Dedifferentiated amniotic fluid mesenchymal stem cell (primary cell): ENCODE measurements at regions not wholly inside any gene's neighbourhood (a gene's known extent, or its start where the extent isn't known, plus 50 kb on each side); places are given as distances from the start of the nearest gene placed in this dataset.

ENCODE experiments used
- DNase-seq: peaks from one replicate; pipeline ENCODE4 v3.0.0-alpha.2; 2016; ENCODE audit errors: extremely low spot score

DNA sequence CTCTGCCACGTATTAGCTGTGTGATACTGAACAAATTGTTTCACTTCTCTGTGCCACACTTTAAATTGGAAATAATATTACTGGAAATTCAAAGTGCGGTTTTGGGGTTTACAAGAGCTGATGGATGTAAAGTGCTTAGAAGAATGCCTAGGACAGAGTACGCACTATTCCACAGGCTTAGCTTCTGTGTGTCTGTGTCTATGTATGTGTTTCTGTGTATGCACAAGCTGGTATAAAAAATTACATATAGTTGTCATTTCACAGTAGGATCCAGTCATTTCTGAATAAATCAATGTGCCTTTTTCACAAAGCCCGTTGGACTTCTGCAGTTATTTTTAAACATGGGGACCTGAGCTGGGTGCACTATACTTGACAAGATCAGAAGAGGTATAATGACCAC, 370.4 kb downstream of the TUSC7 start:
- no peak for DNase-seq

DNA sequence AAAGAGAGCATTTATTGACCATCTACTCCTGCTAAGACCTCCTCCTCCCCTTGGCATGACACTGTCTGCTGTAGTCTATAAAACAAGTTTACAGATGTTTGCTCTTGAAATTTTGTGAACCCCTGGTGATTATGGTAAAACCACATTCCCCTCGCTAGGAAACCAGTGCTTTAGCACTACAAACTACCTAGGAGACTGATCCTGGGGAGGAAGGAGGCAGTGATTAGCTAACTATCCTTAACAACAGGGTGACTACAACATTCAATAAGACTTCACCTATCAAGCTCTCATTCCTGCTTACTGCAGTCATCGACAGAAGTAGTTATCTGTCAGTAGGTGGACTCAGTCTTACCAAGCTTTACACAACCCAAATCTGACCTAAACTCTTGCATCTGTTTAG, 371.3 kb downstream of the TUSC7 start:
- DNase-seq: no peak

GRCh38 chr3:117084277-117084676, 374.7 kb downstream of the TUSC7 start:
- no peak for DNase-seq

- DNase-seq: no peak
Measured at GRCh38 chr3:117084739-117085270, 375.2 kb downstream of the TUSC7 start.

DNA sequence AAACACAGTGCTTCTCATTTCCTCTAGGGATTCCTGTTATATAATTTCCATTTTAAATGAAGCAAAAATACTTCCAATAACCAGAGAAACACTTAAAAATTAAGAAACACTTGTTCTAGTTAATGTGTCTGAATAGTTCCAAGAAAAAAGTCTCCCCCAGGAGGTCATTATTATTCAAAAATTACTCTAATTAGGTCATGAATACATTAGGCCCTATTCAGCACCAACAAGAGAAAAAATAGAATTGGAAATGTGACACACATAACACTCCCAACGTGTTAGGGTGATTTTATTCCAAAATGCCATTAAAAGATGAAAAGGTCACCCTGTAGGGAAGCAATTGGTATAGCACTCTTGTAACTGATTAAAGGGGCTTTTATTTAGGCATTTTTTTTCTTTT, 382.1 kb downstream of the TUSC7 start:
- DNase-seq: no peak

DNA sequence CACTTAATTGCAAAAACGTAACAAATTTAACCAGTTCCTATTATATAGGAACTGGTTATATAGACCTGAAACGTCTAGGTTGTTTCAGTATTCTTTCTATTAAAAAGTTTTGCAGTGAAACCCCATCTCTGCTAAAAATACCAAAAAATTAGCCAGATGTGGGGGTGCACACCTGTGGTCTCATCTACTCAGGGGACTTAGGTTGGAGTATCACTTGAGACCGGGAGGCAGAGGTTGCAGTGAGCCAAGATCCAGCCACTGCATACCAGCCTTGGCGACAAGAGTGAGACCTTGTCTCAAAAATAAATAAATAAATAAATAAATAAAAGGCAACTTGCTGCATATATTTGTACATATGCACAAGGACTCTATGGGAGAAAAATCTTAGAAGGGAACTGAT, 387.0 kb downstream of the TUSC7 start:
- DNase-seq: no peak

DNA sequence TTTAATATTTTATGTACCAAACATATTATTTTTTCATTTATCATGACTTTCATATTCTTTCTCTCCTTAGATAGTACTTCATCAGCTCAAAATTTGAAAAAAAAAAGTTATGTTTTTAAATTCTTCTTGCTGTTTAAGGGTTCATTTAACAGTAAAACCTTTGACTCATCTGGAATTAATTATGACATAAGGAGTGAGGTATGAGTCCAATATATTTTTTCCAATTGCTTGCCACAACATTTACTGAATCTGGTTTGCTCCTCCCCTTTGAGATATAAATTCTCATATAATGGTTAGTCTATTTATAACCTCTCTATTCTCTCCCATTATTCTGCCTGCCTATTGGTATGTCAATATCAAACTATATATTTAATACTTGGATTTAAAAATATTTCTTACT, 387.8 kb downstream of the TUSC7 start:
- no peak for DNase-seq

GRCh38 chr3:117101697-117102096, 392.1 kb downstream of the TUSC7 start:
- no peak for DNase-seq

DNA sequence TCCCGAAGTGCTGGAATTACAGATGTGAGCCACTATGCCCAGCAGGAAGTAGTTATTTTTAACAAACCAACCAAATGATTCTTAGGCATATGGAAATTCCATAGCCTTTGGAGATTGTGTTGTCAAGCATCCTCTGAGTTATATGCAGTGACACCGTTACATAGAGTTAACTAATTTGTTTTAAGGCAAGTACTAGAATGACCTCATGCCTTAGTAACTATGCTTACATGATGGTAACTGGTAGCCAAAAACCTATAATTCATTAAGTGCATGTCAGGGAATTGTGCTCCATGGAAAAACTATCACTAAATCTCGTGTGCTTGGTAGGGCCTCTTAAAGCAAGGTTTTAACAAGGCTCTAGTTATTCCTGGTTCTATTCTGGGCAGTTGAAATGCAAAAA, 392.8 kb downstream of the TUSC7 start:
- DNase-seq: no peak

GRCh38 chr3:117103675-117104074, 394.1 kb downstream of the TUSC7 start:
- DNase-seq: no peak

- DNase-seq: no peak
Measured at GRCh38 chr3:117104381-117104780, 394.8 kb downstream of the TUSC7 start.

DNA sequence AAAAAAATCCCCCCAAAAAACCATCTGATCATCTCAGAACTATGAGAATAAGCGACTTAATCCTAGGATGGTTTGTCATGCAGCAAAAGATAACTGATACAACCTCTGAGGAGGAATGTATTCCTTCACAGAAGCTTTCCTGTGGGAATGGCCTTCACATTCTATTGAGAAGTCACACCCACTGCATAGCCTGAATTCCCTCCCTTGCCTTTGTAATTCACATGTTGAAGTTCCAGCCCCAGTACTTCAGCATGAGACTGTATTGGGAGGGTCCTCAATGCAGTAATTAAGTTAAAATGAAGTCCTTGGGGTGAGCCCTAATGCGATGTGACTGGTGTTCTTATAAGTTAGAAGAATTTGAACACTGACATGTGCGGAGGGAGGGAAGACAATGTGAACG, 395.2 kb downstream of the TUSC7 start:
- no peak for DNase-seq

DNA sequence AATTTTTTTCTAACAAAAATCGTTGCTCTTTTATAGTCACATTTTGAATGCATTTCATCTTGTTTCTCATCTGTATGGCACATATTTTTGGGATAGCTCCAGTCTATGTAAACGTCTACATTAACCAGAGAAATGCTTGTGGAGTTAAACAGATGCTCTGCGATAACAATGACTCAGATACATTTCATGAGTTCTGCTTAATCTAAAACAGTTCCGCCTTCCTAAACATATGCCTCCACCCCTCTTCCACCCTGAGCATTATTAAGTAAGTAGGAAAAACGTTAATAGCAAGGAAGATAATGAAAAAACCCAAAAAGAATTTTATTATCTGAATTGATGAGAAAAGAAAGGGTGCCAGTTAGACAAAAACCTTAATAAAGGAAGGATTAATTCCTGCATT, 396.1 kb downstream of the TUSC7 start:
- DNase-seq: peak; percentile 59

DNA sequence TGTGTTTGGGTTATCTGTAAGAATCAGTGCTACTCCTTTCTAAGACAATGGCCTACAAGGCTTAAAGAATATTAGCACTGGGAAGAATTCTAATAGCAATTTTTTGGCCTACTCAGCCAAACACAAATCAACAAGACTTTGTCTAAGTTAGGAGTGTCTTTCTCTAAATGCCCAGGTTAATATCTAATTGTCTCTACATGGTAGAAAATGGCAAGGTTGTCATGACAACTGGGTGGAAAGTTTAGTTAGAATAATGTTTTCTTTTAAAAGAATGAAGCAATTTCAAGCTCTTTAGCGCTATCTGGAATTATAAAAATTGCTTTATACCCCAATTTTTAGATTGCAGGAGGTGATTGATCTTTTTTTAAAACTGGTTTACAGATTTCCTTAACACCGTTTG, 396.8 kb downstream of the TUSC7 start:
- no peak for DNase-seq

DNA sequence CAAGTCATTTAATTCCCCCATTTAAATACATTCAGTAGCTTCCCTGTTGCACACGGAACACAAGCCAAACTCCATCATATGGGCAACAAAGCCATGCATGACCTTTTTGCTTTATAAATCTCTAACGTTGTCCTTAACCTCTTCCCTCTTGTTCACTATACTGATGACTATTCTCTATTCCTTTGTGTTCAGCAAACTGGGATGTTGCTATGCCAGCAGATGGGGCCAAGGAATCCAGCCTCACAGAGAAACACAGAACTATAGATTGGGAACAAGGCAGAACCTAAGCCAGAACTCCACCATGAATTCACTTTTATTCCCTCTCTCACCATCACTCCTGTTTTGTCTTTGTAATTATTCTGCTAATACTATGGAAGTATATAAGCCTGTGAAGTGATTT, 398.4 kb downstream of the TUSC7 start:
- DNase-seq: no peak

DNA sequence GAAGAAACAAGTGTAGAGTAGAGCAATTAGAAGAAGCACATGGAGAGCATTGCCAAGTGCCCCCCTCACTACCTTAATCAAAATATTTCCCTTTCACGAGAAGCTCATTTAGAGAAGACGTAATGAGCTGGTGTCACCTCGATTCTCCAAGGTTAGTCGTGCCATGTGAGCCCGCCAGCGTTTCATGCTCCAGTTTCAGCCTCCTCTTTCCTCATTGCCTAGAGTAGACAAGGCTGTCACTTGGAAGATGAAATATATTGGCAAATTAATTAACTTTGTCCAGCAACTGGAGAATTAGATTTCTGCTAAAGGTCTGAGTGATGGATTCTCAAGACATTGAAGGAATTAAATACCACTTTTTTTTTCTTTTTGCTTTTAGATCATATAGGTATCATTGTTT, 399.6 kb downstream of the TUSC7 start:
- DNase-seq: no peak

DNA sequence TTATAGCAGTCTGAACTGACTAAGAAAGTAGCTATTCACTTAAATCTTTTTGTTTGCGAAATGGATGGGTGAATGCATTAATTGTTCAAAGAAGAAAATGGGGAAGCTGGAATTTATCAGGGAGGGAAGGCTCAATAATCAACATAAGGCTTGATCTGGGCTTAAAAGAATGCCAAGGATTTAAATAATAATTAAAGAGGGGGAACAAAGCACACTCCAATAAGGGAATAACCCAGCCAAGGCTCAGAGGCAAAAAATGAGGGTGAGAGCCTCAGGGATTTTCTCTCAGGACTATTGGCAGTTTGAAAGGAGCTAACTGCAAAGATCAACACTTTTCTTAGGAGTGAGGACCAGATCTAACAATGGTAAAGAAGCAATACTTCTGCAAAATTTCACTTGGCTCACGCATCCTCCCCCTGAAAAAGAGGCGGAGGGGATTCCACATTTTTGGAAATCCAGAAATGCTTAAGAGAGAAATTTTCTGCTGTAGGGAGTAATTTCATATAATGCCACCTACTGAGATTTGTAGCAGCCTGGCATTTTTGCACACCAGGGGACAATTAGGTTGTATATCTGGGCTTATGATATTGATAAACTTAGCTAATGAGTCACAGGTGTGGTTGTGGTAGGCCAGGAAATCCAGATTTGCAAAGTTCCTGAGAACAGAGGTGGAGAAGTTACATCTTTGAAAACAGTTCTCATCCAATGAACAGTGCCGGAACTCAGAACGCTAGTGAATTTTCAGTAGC, 405.1 kb downstream of the TUSC7 start:
- DNase-seq: no peak

DNA sequence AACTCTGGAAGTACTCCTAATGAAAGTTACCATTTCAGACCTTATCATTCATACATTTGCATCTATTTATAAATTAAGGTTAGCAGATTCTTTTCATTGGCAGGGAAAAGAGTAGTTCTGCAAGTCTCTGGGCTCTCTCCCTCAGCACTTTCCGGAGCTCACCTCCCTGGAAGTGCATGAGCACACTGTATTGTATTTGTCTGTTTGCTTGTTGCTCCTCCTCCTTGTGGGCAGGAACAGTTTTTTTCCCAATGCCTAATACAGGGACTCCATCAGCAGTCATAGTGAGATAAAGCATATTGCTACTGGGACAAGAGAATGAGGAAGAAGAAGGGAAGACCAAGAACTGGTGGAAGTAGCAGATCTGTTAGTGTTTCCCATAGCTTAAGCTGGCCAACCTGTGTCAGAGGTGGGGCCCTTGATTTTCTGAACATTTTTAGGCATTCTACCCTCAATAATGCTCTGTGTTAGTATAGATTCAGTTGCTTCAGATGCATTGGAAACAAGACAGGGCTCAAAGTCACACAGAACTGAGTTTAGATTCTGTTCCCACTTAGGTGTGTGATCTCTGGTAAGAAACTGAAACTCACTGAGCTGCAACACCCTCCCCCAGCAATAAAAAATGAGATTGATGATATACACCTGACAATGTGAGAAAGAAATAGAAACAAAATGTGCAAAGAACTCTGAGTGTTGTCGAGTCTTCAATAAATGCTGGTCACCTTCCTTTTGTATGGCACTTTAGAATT, 407.8 kb downstream of the TUSC7 start:
- DNase-seq: no peak

DNA sequence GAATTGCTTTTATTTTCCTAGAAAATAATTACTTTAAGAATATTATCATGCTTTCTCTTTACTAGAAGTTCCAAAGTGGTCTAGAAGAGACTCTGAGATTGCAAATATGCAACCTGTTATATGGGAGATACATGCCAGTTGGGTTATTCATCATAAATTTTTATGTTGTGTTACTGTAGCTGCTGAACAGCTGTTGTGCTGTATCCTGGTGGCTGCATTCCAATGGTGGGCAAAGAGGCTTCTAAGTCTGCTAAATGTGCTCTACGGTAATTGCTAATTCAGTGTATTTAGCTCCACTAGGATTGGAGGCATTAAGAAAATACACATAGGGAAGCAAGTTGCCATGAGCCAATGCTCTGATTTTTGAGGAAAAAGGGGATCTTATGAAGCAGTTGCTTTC, 409.0 kb downstream of the TUSC7 start:
- DNase-seq: peak; percentile 53

DNA sequence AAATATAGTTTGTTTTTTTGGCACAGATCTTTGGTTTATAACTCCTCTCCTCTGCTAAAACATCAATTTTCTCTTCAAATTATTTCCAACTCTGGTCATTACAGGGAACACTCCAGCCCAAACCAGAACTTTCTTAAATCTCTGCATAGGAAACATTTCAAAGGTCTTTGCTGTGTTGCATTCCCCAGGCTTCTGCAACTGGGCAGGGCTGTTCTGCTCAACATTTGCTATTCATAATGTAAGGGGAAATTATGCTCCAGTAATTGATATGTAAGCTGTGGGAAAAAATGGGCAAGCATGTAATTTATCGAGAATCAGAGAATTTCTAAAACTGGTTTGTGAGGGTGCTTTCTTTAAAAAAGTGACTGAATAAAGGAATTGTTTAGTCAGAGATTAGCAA, 410.4 kb downstream of the TUSC7 start:
- DNase-seq: no peak

DNA sequence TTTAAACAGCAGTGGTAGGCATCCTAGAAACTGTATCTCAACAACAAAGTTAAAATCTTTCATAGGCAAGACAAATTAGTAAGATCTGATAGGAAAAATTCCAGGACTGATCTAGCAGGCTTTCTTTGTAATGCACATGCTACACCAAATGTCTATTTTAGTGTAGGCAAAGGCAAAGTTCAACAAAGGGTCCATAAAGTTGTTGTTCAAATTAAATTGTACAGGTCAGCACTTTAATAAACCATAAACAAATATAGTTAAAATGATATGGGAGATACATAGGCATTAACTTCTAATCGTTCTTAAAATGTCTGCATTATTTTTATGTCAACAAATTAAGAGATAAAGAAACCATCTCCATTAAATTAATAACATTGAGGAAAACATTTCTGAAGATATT, 413.0 kb downstream of the TUSC7 start:
- DNase-seq: no peak

DNA sequence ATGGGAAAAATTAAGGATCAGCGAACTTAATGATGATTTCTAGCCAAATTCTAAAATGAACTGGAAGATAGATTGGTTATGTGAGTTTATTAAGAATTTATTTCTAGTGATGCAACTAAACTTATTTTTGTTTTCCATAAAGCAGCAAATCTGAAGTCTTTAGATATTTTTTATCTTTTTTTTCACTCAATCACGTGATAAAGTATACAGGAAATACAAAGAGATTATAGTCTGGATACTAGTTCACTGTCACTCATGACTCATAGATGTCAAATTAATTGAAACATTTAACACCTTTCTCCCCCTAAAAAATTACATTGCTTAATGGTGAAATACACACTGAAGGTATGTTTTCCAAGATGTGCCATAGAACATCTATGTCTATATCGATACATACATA, 416.9 kb downstream of the TUSC7 start:
- DNase-seq: no peak

- no peak for DNase-seq
Measured at GRCh38 chr3:117126946-117127546, 417.5 kb downstream of the TUSC7 start.
